H1 (cell line): ENCODE measurements at regions not wholly inside any gene's neighbourhood (a gene's known extent, or its start where the extent isn't known, plus 50 kb on each side); places are given as distances from the start of the nearest gene placed in this dataset.

Experiments used
- CHD7 ChIP-seq: fragments of 300-600 bp; sonication (generic); IDR thresholded peaks from 2 replicates; pipeline ENCODE4 v1.7.1; 2012; ENCODE audit warnings: low read length, moderate library complexity, mild to moderate bottlenecking, inconsistent platforms; ENCODE audit not compliant: insufficient replicate concordance

GRCh38 chr16:87180069-87180468 is 137.1 kb downstream of the C16orf95 start (continued):
- no peak for TF ChIP-seq CHD7
